ENCODE measurements at regions not wholly inside any gene's neighbourhood (a gene's known extent, or its start where the extent isn't known, plus 50 kb on each side); places are given as distances from the start of the nearest gene placed in this dataset.

GRCh38 chr2:191543708-191544107 is 134.2 kb upstream of the NABP1 start:
- no peak overlapping the region for H3K4me3 ChIP-seq (ENCODE audit: low read length)
- no peak for DNase-seq (ENCODE audit: low read depth)
- TF ChIP-seq CTCF (conservative IDR thresholded peaks at IDR 0.05; ENCODE audit: low read depth, low read length) = no peak

GRCh38 chr2:191544461-191545062 is 133.4 kb upstream of the NABP1 start:
- DNase-seq (ENCODE audit: low read depth) = no peak
- no peak overlapping the region for H3K4me3 ChIP-seq (ENCODE audit: low read length)
- no peak for TF ChIP-seq CTCF (conservative IDR thresholded peaks at IDR 0.05; ENCODE audit: low read depth, low read length)

- H3K4me3 ChIP-seq (ENCODE audit: low read length) = no peak overlapping the region
- no peak for TF ChIP-seq CTCF (conservative IDR thresholded peaks at IDR 0.05; ENCODE audit: low read depth, low read length)
- DNase-seq (ENCODE audit: low read depth) = no peak
Measured at GRCh38 chr2:191545361-191545760, 132.6 kb upstream of the NABP1 start.

GRCh38 chr2:191552066-191552465 is 125.9 kb upstream of the NABP1 start:
- no peak for TF ChIP-seq CTCF (conservative IDR thresholded peaks at IDR 0.05; ENCODE audit: low read depth, low read length)
- no peak for DNase-seq (ENCODE audit: low read depth)
- no peak overlapping the region for H3K4me3 ChIP-seq (ENCODE audit: low read length)

- no peak for DNase-seq (ENCODE audit: low read depth)
- no peak for TF ChIP-seq CTCF (conservative IDR thresholded peaks at IDR 0.05; ENCODE audit: low read depth, low read length)
Measured at GRCh38 chr2:191554240-191554639, 123.7 kb upstream of the NABP1 start.

GRCh38 chr2:191555092-191555742 is 122.7 kb upstream of the NABP1 start:
- DNase-seq (ENCODE audit: low read depth) = peak; percentile 38
- H3K4me3 ChIP-seq (ENCODE audit: low read length) = no peak overlapping the region

More at GRCh38 chr2:191554240-191554639, 123.7 kb upstream of the NABP1 start:
- no peak overlapping the region for H3K4me3 ChIP-seq (ENCODE audit: low read length)

More at GRCh38 chr2:191555092-191555742, 122.7 kb upstream of the NABP1 start:
- peak; percentile 75 for TF ChIP-seq CTCF (conservative IDR thresholded peaks at IDR 0.05; ENCODE audit: low read depth, low read length)

Data from retinal pigment epithelial cell (primary cell).